Stimulated activated CD4-positive, alpha-beta T cell treated with anti-CD3 and anti-CD28 coated beads, Interleukin-12 subunit alpha, Interleukin-12 subunit beta, amount 100 ng/mL, for 24 hours (primary cell): ENCODE measurements at regions not wholly inside any gene's neighbourhood (a gene's known extent, or its start where the extent isn't known, plus 50 kb on each side); places are given as distances from the start of the nearest gene placed in this dataset.
"Not testable (repeated sequence)": the region's sequence is repeated elsewhere in the genome, so short reads cannot be mapped to it uniquely, and the experiment has no call there.

Experiments
- DNase-seq, 2 experiments: peaks; one replicate each; pipeline ENCODE4 v3.0.0-alpha.2; 2020; ENCODE audit warnings: low read depth in 2 of 2

- no peak for DNase-seq
These were observed 362.5 kb upstream of the ADAMTS5 start for GRCh38 chr21:27329255-27329851.

GRCh38 chr21:27326301-27326700 lies 359.4 kb upstream of the ADAMTS5 start:
- DNase-seq: no peak

- no peak for DNase-seq
These were observed 356.4 kb upstream of the ADAMTS5 start for GRCh38 chr21:27323331-27323730.

DNA sequence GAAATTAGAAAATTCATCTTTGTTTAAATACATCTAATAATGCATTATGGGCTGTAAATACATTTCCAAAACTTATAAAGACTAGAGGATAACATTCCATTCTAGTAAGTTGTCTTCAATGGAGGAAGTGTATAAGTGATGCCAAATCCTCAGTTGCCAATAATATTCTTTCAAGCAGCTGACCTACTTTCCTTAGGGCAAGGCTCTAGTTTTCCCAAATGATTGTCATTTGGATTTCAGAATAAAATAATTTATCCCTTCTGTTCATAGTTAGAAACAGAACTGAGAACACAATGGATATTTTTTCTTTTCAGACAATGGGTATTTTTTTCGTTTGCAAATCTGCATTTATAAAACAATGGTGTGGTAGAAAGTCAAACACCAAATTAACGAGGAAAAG lies 354.9 kb upstream of the ADAMTS5 start:
- DNase-seq: no peak

DNA sequence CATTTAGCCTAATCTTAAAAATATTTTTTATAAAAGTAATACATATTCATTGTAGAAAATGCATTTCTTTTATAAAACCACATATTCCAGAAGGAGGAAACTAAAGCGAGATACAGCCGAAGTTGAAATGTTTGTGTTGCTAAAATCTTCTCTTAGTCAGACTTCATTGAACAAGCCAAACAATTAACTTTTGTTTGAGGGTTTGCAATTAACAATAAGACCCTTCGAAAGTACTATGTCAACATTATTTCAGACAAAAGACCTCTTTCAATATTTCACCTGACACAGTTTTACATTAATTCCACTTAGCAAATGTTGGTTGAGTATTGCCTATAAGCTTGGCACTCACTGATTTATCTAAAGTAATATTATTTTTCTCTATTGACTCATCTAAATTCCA lies 354.0 kb upstream of the ADAMTS5 start:
- no peak for DNase-seq

DNA sequence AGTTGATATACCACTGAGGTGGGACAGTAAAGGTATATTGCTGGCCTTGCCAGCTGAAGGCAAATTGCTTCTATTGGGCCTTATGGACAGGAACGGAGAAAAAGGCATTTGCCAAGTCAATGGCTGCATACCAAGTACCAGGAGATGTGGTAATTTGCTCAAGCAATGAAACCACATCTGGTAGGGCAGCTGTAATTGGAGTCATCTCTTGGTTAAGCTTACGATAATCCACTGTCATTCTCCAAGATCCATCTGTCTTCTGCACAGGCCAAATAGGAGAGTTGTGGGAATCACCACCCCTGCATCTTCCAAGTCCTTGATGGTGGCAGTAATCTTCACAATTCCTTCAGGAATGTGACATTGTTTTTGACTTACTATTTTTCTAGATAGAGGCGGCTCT lies 350.7 kb upstream of the ADAMTS5 start:
- not testable (repeated sequence) for DNase-seq

GRCh38 chr21:27315373-27315772 lies 348.5 kb upstream of the ADAMTS5 start:
- no peak for DNase-seq

GRCh38 chr21:27314131-27314530 lies 347.2 kb upstream of the ADAMTS5 start:
- no peak for DNase-seq

DNA sequence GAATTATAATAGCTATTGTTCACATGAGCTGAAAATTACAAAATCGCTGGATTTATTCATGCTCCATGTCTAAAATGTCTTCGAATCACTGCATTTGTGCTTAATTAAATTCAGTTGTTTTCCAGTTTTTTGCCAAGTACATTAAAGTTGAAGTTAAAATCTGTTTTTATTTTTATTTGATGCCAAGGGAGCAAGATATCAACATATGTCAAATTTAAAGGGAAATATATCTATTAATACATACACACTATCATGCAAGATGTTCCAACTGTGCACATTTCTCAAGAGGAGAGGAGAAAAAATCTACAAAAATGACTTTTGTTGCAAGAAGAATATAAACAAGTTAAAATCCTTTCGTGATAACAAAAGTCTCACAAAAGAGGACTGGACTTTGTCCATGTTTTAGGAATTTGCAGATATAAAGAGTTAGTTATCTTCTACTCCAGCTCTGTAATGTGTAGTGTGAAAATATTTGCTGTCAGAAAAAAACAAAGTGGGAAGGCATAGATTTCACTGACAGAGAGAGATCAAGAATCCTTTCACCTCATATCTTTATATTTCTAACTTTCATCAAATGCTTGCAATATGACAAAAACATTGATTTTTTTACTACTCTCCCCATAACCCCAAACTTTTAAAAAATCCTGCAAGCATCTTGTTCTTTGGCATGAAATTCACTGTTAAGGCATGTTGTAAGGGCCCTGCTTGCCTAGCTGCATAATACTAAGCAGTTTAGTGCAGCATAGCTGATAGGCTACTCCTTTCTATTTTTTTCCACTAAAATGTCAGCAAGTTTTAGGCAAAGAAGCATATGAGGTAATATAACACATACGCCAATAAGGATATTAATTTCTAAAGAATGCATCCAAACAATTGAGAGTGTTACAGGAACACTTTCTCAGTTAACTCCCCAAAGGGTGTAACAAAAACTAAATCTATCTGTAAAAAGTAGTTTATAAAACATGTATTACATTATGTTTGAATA lies 340.2 kb upstream of the ADAMTS5 start:
- DNase-seq: no peak

DNA sequence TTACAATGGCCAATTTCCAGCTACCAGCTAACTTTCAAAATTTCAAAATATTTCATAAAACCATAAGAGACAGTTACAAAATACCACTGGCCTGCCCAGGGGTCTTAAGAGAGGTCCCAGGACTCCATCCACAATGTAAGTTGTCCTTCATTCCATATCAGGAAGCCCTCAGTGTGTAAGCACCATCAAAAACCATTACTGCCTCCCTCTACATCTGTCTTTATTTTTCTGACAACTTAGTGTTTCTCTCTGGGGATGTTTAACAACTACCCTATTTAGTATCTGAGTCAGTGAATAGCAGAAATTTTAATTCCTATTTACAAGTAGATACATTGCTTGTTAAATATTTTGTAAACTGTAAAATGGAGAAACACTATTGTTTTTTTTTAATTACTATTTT lies 339.3 kb upstream of the ADAMTS5 start:
- DNase-seq: no peak

DNA sequence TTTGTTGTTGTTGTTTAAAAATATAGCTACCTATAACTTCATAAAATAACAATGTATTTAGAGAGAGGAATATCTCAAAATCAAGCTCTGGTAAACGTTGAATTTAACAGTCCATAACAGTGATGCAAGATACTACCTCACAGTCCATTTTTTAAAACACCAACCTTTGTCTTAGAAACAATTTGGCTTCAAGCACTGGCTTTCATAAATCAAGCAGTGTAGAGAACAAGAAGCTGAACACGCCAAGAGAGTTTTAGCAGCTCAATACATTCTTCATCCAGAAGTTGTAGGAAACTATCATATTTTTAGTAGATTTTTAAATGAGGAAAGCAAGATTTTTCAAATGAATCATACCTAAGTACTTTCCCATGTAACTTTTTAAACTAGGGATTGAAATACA lies 334.3 kb upstream of the ADAMTS5 start:
- no peak for DNase-seq

DNA sequence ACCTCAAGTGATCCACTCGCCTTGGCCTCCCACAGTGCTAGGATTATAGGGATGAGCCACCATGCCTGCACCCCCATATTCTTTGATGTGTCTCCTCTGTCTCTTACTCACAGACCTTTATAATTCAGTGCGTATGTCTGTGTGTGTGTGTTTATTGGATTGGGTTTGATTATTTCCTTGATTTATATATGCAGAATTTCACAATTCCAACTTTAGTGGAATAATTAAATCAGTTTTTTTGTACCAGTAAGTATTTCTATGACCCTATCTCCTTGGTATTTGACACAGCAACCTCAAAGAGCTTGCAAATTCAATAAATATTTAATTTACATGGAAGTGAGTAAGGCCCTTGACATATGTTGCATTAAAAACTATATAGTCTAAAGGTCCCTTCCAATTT lies 333.9 kb upstream of the ADAMTS5 start:
- no peak for DNase-seq

- DNase-seq: no peak
These were observed 331.6 kb upstream of the ADAMTS5 start for GRCh38 chr21:27298465-27298864.

- no peak for DNase-seq
These were observed 326.4 kb upstream of the ADAMTS5 start for GRCh38 chr21:27293239-27293638.

DNA sequence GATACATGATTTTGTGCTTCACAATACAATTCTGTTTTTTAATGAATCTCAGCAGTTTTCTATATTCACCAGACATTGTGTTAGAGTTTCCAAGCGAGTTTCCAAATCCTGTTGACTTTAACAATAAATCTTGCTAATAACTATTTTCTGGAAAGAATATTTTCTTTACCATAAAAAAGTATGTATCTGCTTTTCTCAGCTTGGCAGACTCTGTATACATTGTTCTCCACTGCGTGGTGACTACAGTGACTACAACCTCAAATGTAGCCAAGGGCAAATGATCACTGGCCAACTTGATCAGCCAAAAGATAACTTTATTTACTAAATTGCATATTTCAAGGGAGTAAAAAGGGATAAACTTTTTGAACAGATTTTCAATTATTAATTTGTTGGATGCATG lies 325.9 kb upstream of the ADAMTS5 start:
- no peak for DNase-seq

DNA sequence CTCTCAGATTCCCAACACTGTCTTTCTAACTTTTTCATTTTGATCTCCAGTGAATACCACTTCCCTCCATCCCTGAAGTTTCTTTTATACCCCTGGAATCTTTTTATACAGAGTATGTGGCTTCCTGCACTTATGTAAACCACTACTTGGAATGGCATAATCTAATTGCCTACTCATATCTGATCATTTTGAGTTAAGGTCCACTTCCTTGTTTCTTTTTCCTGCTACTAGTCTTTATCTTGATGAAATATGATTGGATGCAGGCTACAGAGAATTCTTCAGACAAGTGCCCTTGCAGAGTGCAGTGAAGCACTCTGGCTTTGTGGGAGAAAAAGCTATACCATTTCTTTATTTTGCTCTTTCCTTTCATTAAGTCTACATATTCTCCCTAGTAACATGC lies 325.3 kb upstream of the ADAMTS5 start:
- no peak for DNase-seq

DNA sequence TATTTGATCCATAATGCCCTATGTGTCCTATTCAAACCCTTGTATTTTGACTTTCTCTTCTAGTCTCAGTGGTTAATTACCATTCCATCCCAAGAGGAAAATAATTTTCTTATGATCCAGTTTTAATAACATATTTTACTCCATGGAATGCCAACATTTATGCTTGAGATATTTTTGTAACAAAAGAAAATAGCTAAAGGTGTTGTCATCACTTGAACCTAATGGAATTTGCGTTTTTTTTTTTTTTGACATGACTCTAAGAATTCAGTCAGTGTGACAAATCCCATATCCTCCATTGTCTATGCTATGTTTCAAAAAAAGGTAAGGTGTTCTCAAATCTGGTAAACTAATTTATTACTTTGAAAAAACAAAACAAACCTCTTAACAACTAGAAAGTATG lies 324.1 kb upstream of the ADAMTS5 start:
- DNase-seq: no peak

DNA sequence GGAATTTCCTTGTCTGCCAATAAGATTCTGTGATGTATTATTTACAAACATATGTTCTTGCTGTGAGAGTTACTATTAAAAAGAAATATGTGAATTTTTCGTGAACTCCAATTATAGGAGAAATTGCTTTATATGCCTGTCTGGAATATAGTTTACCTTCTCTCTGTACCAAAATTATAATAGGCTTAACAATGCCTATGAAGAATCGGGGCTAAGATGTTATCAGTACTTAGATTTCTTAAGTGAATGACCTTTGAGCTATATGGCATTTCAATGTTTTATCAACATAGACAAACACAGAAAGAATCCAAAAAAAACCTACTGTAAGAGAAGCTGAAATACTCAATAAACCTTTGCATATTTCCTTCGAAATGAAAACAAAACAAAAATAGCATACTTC lies 323.1 kb upstream of the ADAMTS5 start:
- DNase-seq: no peak

GRCh38 chr21:27286760-27287159 lies 319.9 kb upstream of the ADAMTS5 start:
- no peak for DNase-seq

DNA sequence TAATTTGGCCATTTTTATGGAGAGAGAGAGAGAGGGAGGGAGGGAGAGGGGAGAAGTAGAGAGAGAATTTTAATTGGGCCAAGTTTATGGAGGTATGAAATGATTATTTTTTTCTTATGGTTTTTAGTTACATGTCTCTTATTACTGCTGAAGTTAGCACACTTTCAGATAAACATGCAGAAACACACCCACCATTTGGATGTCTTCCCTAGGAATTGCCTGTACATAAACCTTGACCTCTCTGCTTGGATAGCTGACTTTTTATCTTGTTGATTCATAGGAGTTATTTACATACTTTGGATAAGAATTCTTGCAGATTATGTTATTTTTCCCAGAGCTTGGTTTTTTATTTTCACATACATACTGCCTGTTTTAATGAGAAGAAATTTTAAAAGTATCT lies 310.2 kb upstream of the ADAMTS5 start:
- no peak for DNase-seq

DNA sequence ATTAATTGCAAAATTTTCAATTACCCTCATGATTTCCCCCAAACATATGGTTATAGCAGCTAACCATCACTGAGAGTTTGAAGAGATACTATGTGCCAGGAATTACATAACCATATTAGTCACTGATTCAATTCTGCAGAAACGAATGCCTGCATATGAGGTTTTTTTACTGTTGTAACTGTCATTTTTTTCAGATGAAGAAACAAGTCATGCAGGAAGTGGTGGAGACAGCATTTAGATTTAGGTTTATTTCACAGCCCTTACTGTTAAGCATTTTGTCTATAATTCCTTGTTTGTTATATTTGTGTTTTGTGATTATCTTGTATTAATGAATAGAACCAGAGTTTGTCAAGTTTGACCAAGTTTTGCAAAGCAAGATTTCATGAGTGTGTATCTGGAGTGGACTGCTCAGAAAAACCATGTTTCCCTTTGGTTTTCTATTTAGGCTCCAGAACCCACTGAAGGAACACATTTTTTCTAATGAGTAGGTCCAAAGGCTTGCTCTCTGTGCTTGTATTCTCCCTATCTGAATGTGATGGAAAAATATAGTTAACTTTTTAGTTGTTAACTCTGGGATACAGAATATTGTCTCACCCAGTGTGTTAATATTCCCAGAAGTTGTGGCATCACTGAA lies 308.5 kb upstream of the ADAMTS5 start:
- no peak for DNase-seq

- DNase-seq: no peak
These were observed 302.8 kb upstream of the ADAMTS5 start for GRCh38 chr21:27269644-27270043.

- DNase-seq: no peak
These were observed 301.4 kb upstream of the ADAMTS5 start for GRCh38 chr21:27268290-27268689.
